ENCODE measurements at regions not wholly inside any gene's neighbourhood (a gene's known extent, or its start where the extent isn't known, plus 50 kb on each side); places are given as distances from the start of the nearest gene placed in this dataset.

DNA sequence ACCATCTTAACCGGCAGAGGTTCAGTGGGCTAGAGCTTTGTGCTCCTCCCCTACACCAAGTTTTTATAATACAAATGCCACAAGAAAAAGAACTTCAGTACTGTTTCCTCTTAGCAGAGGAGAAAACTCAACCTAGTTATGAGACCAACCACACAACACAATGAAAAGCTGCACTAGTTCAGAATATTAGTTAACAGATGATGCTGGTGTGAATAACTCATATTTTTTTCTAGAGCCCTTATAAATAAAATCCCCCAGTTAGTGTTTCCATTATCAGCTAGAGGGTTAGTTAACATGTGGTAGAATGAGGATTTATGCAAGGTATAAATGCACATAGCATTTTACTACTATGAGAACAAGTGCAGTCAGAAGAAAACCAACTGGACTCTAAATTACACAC lies 61.9 kb upstream of the AMN1 start:
- H3K27ac ChIP-seq: no peak overlapping the region
- 0 to 41% (median 3%) methylated on average over 1 of the region's 1 CpG for WGBS, 5 donors
- H3K27me3 ChIP-seq (replicated peaks in 1 of 7): no peaks in the 10 kb centered on the region
- intact Hi-C loops (cut with DNase I; ENCODE audit: low total_unique reads): no loop called here
- H3K4me1 ChIP-seq: peaks cover 0 to 16% (median 0%) of the 10 kb centered on the region in 6 donors
- TF ChIP-seq POLR2A (IDR thresholded peaks at IDR 0.05): no peak
- TF ChIP-seq, protein P1, sequence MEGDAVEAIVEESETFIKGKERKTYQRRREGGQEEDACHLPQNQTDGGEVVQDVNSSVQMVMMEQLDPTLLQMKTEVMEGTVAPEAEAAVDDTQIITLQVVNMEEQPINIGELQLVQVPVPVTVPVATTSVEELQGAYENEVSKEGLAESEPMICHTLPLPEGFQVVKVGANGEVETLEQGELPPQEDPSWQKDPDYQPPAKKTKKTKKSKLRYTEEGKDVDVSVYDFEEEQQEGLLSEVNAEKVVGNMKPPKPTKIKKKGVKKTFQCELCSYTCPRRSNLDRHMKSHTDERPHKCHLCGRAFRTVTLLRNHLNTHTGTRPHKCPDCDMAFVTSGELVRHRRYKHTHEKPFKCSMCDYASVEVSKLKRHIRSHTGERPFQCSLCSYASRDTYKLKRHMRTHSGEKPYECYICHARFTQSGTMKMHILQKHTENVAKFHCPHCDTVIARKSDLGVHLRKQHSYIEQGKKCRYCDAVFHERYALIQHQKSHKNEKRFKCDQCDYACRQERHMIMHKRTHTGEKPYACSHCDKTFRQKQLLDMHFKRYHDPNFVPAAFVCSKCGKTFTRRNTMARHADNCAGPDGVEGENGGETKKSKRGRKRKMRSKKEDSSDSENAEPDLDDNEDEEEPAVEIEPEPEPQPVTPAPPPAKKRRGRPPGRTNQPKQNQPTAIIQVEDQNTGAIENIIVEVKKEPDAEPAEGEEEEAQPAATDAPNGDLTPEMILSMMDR (IDR thresholded peaks at IDR 0.05 in 8 of 11, conservative IDR thresholded peaks at IDR 0.05 in 3 of 11): no peak
- TF ChIP-seq POLR2AphosphoS5 (IDR thresholded peaks at IDR 0.05): no peak
- H3K36me3 ChIP-seq: no peaks in the 10 kb centered on the region
- H3K4me3 ChIP-seq: no peak overlapping the region
- peaks cover 0 to 2% (median 0%) of the 10 kb centered on the region in 8 donors for H3K9me3 ChIP-seq
- DNase-seq: no peak

DNA sequence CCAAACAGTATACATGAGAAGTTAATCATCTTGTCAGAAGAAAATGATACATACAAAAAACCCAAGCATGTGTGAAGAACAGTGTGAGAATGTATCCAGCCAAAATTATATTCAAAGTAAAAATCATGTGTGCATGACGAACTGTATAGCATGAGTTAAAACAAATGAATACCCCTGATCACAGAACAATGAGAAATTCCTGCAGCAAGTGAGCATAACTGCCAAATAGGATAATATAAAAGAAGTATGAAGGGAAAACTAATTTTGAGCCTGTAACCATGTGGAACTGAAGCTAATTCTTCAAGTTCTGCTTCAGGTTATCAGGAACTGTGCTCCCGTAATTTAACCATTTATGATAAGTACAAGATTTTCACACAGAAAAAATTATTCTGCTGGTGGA lies 56.5 kb upstream of the AMN1 start:
- 91 to 97% (median 94%) methylated on average over 2 of the region's 2 CpGs for WGBS, 5 donors
- H3K9me3 ChIP-seq: peaks cover 0 to 10% (median 4%) of the 10 kb centered on the region in 8 donors
- intact Hi-C loops (cut with DNase I; ENCODE audit: low total_unique reads): no loop called here
- no peak for DNase-seq
- H3K27me3 ChIP-seq (replicated peaks in 1 of 7): no peaks in the 10 kb centered on the region
- H3K36me3 ChIP-seq: no peaks in the 10 kb centered on the region
- TF ChIP-seq, protein P1 (IDR thresholded peaks at IDR 0.05 in 8 of 11, conservative IDR thresholded peaks at IDR 0.05 in 3 of 11): no peak
- TF ChIP-seq POLR2AphosphoS5 (IDR thresholded peaks at IDR 0.05) (no peak), POLR2A (IDR thresholded peaks at IDR 0.05) (no peak)
- peaks cover 0 to 7% (median 0%) of the 10 kb centered on the region in 6 donors for H3K4me1 ChIP-seq
- H3K27ac ChIP-seq: no peak overlapping the region
- no peak overlapping the region for H3K4me3 ChIP-seq

DNA sequence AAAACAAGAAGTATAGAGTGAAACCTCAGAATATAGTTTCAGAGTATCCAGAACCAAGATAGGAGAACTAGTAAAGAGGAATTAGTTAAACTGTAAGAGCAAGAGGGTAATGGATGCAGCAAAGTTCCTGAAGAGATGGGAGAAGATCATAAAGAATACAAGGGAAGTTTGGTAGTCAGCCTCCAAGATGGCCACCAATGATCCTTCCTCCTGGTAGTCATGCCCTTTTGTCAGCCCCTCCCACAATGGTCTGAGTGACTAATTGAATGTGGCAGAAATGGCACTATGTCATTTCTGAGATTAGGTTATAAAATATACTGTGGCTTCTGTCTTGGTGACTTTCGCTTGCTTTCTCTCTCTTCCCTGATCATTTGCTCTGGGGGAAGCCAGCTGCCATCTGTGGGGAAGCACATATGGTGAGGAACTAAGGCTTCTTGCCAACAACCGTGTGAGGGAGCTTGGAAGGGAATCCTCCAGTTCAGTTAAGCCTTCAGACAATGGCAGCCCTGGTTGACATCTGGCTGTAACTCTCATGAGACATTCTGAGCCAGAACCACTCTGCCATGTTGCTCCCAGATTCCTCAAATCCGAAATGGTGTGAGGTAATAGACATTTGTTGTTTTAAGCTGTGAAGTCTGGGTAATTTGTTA lies 55.3 kb upstream of the AMN1 start:
- 76 to 91% (median 83%) methylated on average over 3 of the region's 3 CpGs for WGBS, 5 donors
- Histone ChIP-seq H3K27me3 (replicated peaks in 1 of 7) (no peaks in the 10 kb centered on the region), H3K4me3 (no peak overlapping the region), H3K4me1 (no peaks in the 10 kb centered on the region), H3K36me3 (no peaks in the 10 kb centered on the region), H3K9me3 (peaks cover 0 to 10% (median 4%) of the 10 kb centered on the region in 8 donors), H3K27ac (peak overlapping the region in 1 of 8 donors; percentile 23)
- no peak for TF ChIP-seq POLR2A (IDR thresholded peaks at IDR 0.05)
- TF ChIP-seq, protein P1 (IDR thresholded peaks at IDR 0.05 in 8 of 11, conservative IDR thresholded peaks at IDR 0.05 in 3 of 11): no peak
- TF ChIP-seq POLR2AphosphoS5 (IDR thresholded peaks at IDR 0.05): no peak
- intact Hi-C loops (cut with DNase I; ENCODE audit: low total_unique reads): no loop called here
- DNase-seq: no peak

DNA sequence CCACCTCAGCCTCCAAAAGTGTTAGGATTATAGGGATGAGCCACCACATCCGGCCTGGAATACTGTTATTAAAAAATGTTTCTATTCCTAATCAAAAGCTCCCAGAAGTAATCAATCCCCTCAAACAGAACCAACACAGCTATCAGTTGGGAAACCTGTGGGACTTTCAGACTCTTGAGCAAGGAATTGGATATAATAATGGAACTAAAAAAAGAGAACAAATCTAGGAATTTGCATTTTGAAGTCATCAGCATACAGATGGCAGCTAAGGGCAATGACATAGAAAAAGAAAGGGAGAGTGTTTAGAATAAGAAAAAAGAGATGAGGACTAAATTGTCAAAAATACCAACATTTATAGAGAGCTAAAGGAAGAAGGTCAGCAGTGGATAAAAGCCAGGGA lies 54.7 kb upstream of the AMN1 start:
- Histone ChIP-seq H3K9me3 (peaks cover 0 to 10% (median 4%) of the 10 kb centered on the region in 8 donors), H3K4me3 (no peak overlapping the region), H3K27me3 (replicated peaks in 1 of 7) (no peaks in the 10 kb centered on the region), H3K27ac (no peak overlapping the region), H3K4me1 (no peaks in the 10 kb centered on the region), H3K36me3 (no peaks in the 10 kb centered on the region)
- 92 to 100% (median 95%) methylated on average over 1 of the region's 1 CpG for WGBS, 5 donors
- TF ChIP-seq, protein P1 (IDR thresholded peaks at IDR 0.05 in 8 of 11, conservative IDR thresholded peaks at IDR 0.05 in 3 of 11): no peak
- TF ChIP-seq POLR2AphosphoS5 (IDR thresholded peaks at IDR 0.05) (no peak), POLR2A (IDR thresholded peaks at IDR 0.05) (no peak)
- no peak for DNase-seq
- intact Hi-C loops (cut with DNase I; ENCODE audit: low total_unique reads): no loop called here

Data from spleen (tissue), 11 donors.